ENCODE measurements at regions not wholly inside any gene's neighbourhood (a gene's known extent, or its start where the extent isn't known, plus 50 kb on each side); places are given as distances from the start of the nearest gene placed in this dataset.

DNA sequence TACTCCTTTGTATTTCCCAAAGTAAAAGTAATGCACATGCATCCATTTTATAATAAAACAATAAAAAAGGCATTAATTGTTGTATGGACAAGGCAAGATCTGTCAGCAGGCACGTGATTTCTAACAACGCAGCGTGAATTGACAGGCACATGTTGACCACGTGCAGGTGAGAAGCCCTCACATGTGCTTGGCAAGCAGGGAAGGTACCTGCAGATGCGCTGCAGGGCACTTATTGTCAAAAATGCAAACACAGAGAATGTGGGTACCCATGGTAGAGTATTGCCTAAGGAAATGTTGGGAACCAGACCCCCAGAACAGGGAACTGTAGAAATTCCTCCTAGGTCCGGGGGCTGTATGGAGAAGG is 515.0 kb upstream of the HS6ST1 start:
- no peaks in the 10 kb centered on the region for H3K27me3 ChIP-seq
- DNase-seq (no peak), ATAC-seq (no peak)
- no peaks in the 10 kb centered on the region for H3K4me1 ChIP-seq
- no peak overlapping the region for H3K4me3 ChIP-seq
- H3K9me3 ChIP-seq = no peaks in the 10 kb centered on the region
- intact Hi-C loops (cut with DNase I) = no loop called here
- H3K36me3 ChIP-seq = no peaks in the 10 kb centered on the region
- TF ChIP-seq, protein P1, sequence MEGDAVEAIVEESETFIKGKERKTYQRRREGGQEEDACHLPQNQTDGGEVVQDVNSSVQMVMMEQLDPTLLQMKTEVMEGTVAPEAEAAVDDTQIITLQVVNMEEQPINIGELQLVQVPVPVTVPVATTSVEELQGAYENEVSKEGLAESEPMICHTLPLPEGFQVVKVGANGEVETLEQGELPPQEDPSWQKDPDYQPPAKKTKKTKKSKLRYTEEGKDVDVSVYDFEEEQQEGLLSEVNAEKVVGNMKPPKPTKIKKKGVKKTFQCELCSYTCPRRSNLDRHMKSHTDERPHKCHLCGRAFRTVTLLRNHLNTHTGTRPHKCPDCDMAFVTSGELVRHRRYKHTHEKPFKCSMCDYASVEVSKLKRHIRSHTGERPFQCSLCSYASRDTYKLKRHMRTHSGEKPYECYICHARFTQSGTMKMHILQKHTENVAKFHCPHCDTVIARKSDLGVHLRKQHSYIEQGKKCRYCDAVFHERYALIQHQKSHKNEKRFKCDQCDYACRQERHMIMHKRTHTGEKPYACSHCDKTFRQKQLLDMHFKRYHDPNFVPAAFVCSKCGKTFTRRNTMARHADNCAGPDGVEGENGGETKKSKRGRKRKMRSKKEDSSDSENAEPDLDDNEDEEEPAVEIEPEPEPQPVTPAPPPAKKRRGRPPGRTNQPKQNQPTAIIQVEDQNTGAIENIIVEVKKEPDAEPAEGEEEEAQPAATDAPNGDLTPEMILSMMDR (IDR thresholded peaks at IDR 0.05) = no peak
- H3K27ac ChIP-seq = no peak overlapping the region

DNA sequence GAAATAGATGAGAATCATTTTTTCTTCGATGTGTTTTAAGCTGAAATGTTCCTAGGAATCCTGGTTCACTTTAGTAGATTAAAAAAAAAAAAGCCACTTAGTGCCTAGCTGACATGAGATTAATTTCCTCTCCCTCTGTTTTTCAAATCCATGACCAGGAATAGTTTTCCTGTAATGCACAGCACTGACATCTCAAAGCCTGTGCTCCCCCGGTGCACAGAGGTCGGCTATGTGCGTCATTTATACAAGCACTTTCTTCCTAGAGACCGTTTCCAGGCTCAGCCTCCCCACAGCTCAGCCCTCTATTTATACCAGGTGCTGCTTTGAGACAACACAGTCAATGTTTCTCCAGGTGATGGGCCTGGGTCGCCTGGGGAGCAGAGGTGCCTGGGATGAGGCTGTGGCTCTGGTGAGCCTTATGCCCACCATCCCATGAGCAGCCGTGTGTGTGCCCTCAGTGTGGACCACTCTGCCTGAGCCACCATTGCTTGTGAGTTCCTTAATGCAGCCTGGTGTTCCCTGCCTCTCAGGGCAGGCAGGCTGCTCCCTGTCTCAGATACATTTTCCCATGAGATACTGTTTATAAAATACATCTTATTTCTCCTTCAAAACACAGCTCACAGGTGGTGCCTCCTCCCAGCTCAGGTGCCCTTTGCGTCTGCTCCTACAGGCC is 515.7 kb upstream of the HS6ST1 start:
- no peak overlapping the region for H3K27ac ChIP-seq
- H3K4me1 ChIP-seq = no peaks in the 10 kb centered on the region
- no peaks in the 10 kb centered on the region for H3K9me3 ChIP-seq
- DNase-seq (no peak), ATAC-seq (no peak)
- intact Hi-C loops (cut with DNase I) = no loop called here
- H3K4me3 ChIP-seq = no peak overlapping the region
- TF ChIP-seq, protein P1 (IDR thresholded peaks at IDR 0.05) = no peak
- no peaks in the 10 kb centered on the region for H3K36me3 ChIP-seq
- no peaks in the 10 kb centered on the region for H3K27me3 ChIP-seq

DNA sequence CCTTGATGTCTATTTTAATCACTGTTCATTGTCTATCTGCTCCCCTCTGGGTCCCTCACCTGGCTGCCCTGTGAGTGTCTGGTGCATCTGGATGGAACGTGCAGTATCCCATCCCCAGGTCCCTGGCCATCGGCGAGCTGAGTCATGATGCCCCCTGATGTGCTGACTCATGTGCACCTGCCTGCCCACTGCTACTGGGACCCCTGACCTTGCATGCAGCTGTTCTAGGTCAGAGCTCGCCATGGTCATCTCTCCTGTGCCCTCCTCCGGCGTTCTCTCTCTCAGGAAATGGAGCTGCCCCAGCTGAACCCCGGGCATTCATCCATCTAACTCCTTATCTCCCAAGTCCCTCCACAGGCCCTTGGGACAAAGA is 516.2 kb upstream of the HS6ST1 start:
- Histone ChIP-seq H3K4me1 (no peaks in the 10 kb centered on the region), H3K4me3 (no peak overlapping the region), H3K27ac (no peak overlapping the region), H3K9me3 (no peaks in the 10 kb centered on the region), H3K36me3 (no peaks in the 10 kb centered on the region), H3K27me3 (no peaks in the 10 kb centered on the region)
- no peak for ATAC-seq
- intact Hi-C loops (cut with DNase I) = no loop called here
- TF ChIP-seq, protein P1 (IDR thresholded peaks at IDR 0.05) = no peak
- no peak for DNase-seq

DNA sequence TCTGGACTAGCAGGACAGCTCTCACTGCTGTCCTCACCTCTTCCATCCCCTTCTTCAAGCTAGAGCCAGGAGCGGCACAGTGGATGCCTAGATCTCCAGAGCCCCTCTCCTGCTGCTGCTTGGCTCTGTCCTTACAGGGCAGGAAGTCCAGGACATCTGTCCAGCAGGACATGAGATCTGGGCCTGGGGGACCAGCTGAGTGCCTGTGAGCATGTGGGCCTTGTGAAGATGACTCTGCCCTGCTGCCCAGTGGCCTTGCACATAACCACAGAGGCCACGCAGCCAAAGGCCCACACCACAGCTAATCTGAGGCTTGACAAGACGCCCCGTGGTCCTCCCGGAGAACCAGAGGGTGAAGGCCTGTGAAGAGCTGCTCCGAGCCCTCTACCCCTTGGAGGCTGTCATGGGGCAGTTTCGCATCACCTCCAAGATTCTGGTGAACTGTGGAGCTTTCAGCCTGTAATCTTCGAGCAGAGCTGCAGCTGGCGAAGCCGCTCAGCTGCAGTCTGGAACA is 516.7 kb upstream of the HS6ST1 start:
- Histone ChIP-seq H3K36me3 (no peaks in the 10 kb centered on the region), H3K27ac (no peak overlapping the region), H3K27me3 (no peaks in the 10 kb centered on the region), H3K4me1 (no peaks in the 10 kb centered on the region), H3K9me3 (no peaks in the 10 kb centered on the region), H3K4me3 (no peak overlapping the region)
- DNase-seq = no peak
- ATAC-seq = no peak
- TF ChIP-seq, protein P1 (IDR thresholded peaks at IDR 0.05) = no peak
- intact Hi-C loops (cut with DNase I) = no loop called here

DNA sequence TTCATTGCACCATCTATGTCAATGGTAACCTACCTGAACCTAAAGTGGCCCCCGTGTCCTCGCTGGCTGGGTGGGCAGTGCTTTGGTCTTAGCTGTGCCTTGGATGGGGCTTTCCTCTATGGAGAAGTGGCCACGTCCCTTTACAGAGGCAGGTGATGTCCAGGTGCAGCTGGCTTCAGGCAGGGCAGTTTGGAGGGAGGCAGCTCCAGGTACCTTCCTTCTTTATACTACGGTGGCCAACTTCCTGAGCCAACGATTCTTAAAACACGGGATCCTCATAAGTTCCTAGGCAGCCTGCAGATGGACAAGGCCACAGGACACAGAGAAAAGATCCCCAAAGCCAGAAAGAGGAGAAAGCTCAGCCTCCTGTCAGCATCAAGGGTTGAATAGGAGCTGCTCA is 517.3 kb upstream of the HS6ST1 start:
- no peak overlapping the region for H3K27ac ChIP-seq
- H3K4me3 ChIP-seq = no peak overlapping the region
- intact Hi-C loops (cut with DNase I) = no loop called here
- TF ChIP-seq, protein P1 (IDR thresholded peaks at IDR 0.05) = no peak
- ATAC-seq = no peak
- no peaks in the 10 kb centered on the region for H3K27me3 ChIP-seq
- H3K4me1 ChIP-seq = no peaks in the 10 kb centered on the region
- no peak for DNase-seq
- H3K36me3 ChIP-seq = no peaks in the 10 kb centered on the region
- H3K9me3 ChIP-seq = no peaks in the 10 kb centered on the region
